NT2/D1 (cell line): ENCODE measurements at regions not wholly inside any gene's neighbourhood (a gene's known extent, or its start where the extent isn't known, plus 50 kb on each side); places are given as distances from the start of the nearest gene placed in this dataset.

ENCODE experiments used
- DNase-seq: peaks from one replicate; pipeline ENCODE4 v3.0.0-alpha.2; 2011; ENCODE audit warnings: low read depth, low spot score
- H3K27me3 ChIP-seq: 2 replicates; pipeline ENCODE4 v1.6.0; 2011; ENCODE audit warnings: mild to moderate bottlenecking; ENCODE audit not compliant: insufficient read length, insufficient read depth
- H3K36me3 ChIP-seq: 2 replicates; pipeline ENCODE4 v1.6.1; 2011; ENCODE audit warnings: mild to moderate bottlenecking, low read length, mixed read lengths; ENCODE audit not compliant: insufficient read depth, insufficient read length
- H3K4me1 ChIP-seq: 2 replicates; pipeline ENCODE4 v1.5.1; 2011; ENCODE audit not compliant: insufficient read depth, insufficient read length
- H3K4me3 ChIP-seq: 2 replicates; pipeline ENCODE4 v1.5.1; 2011; ENCODE audit warnings: low read depth; ENCODE audit not compliant: insufficient read length
- H3K9ac ChIP-seq: 2 replicates; pipeline ENCODE4 v1.6.0; 2011; ENCODE audit warnings: low read depth; ENCODE audit not compliant: insufficient read length
- H3K9me3 ChIP-seq: 2 replicates; pipeline ENCODE4 v1.5.1; 2011; ENCODE audit warnings: mild to moderate bottlenecking, low read length; ENCODE audit not compliant: insufficient read depth
- SUZ12 ChIP-seq: IDR thresholded peaks from 2 replicates; pipeline ENCODE4 v1.6.1; 2011; ENCODE audit not compliant: insufficient read length, insufficient read depth; ENCODE audit errors: extremely low read depth
- YY1 ChIP-seq: IDR thresholded peaks from 2 replicates; pipeline ENCODE4 v1.6.1; 2011; ENCODE audit not compliant: insufficient read length, insufficient read depth
- ZNF274 ChIP-seq: IDR thresholded peaks from 2 replicates; pipeline ENCODE4 v1.6.1; 2011; ENCODE audit warnings: mild to moderate bottlenecking, low read depth, low read length

DNA sequence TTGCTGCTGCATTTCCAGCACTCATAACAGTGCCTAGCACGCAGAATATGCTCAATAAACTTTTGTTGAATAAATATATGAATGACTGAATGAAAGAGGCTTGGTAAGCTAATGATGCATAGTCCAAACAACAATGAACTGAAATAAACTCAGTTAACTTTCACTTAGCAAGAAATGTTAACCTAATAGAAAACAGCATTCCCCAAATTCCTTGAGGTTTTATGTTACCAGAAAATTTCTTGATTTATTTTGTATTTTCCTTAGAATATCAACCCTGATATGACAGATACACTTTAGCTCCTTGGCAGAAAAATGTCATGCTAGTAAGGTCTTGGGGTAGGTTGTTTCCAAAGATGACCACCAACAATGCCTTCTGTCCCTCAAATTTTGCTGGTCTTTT lies 217.4 kb downstream of the KCNE4 start:
- no peaks in the 10 kb centered on the region for H3K27me3 ChIP-seq
- no peak for DNase-seq

DNA sequence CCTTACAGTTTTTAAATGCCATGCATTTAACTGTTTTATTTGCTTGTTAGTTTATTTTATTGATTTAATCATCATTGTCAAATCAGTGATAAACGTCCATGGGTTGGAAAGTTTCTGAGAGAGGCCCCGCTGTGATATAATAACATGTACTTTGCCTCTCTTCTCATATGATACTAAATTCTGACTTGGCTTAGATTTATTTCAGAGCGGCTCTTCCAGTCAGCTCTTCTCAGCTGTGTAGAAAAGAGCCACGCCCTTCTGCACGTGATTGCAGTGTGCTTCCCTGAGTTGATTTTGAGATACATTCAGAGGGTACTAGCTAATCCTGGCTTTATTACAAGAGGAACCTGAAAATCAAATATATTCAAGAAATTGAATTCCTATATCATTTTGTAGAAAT lies 218.6 kb downstream of the KCNE4 start:
- Histone ChIP-seq H3K27me3 (no peaks in the 10 kb centered on the region), H3K9me3 (no peaks in the 10 kb centered on the region), H3K4me3 (no peak overlapping the region), H3K4me1 (no peaks in the 10 kb centered on the region), H3K36me3 (no peaks in the 10 kb centered on the region), H3K9ac (no peak overlapping the region)
- no peak for TF ChIP-seq SUZ12
- TF ChIP-seq ZNF274 = no peak
- no peak for TF ChIP-seq YY1
- no peak for DNase-seq

More for the DNA sequence above, 217.4 kb downstream of the KCNE4 start:
- no peak for TF ChIP-seq ZNF274
- no peak for TF ChIP-seq SUZ12
- TF ChIP-seq YY1 = no peak
- Histone ChIP-seq H3K36me3 (no peaks in the 10 kb centered on the region), H3K9me3 (no peaks in the 10 kb centered on the region), H3K4me3 (no peak overlapping the region), H3K9ac (no peak overlapping the region), H3K4me1 (no peaks in the 10 kb centered on the region)

- H3K4me3 ChIP-seq = no peak overlapping the region
- no peaks in the 10 kb centered on the region for H3K9me3 ChIP-seq
- no peaks in the 10 kb centered on the region for H3K36me3 ChIP-seq
- H3K9ac ChIP-seq = no peak overlapping the region
- no peaks in the 10 kb centered on the region for H3K4me1 ChIP-seq
- H3K27me3 ChIP-seq = no peaks in the 10 kb centered on the region
- TF ChIP-seq YY1 = no peak
- no peak for TF ChIP-seq SUZ12
- TF ChIP-seq ZNF274 = no peak
- DNase-seq = no peak
Measured at GRCh38 chr2:223273995-223274394, 222.0 kb downstream of the KCNE4 start.

GRCh38 chr2:223282221-223282620 lies 230.2 kb downstream of the KCNE4 start:
- TF ChIP-seq ZNF274 = no peak
- no peaks in the 10 kb centered on the region for H3K4me1 ChIP-seq

DNA sequence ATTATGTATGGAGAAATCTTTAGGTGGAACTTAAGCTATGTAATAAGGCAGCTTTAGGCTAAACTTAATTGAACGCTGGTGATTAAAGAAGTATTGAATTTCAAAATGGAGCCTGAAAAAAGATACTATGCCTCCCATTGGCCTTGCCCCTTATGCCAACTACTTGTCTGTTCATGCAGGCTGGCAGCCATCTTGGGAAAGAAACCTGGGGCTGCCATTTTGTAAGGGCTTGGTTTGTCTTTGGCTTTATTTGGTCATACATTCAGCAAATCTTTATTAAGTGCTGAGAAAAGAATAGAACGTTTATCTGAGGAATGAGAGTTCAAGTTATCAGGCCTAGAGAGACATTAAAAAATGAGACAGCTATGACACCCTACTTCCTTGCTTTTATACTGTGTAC lies 231.3 kb downstream of the KCNE4 start:
- H3K4me1 ChIP-seq = no peaks in the 10 kb centered on the region
- H3K9ac ChIP-seq = no peak overlapping the region
- H3K4me3 ChIP-seq = no peak overlapping the region
- no peaks in the 10 kb centered on the region for H3K36me3 ChIP-seq
- no peak for TF ChIP-seq YY1
- TF ChIP-seq ZNF274 = no peak
- no peak for TF ChIP-seq SUZ12
- DNase-seq = no peak
- H3K27me3 ChIP-seq = no peaks in the 10 kb centered on the region
- H3K9me3 ChIP-seq = peaks cover 8% of the 10 kb centered on the region; the same call in 1 of the 2 replicates

More at GRCh38 chr2:223282221-223282620, 230.2 kb downstream of the KCNE4 start:
- Histone ChIP-seq H3K9ac (no peak overlapping the region), H3K27me3 (no peaks in the 10 kb centered on the region), H3K36me3 (no peaks in the 10 kb centered on the region), H3K9me3 (peaks cover 8% of the 10 kb centered on the region; the same call in 1 of the 2 replicates), H3K4me3 (no peak overlapping the region)
- DNase-seq = no peak

DNA sequence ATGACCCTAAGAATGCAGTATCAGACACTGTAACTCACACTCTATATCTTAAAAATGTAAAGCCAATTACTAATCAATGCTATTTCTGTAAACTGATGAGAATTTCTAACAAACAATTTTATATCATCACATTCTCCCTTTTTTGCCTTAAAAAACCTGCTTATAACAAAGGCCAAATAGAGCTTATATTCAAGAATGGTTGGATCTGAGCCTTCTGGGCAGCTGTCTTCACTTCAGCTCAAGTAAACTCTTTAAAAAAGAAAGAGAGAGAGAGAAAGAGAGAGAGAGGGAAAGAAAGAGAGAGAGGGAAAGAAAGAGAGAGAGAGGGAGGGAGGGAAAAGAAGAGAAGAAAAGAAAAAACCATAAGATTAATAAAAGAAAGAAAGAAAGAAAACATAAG lies 231.8 kb downstream of the KCNE4 start:
- no peaks in the 10 kb centered on the region for H3K27me3 ChIP-seq
- no peaks in the 10 kb centered on the region for H3K4me1 ChIP-seq
- peaks cover 8% of the 10 kb centered on the region; the same call in 1 of the 2 replicates for H3K9me3 ChIP-seq
- TF ChIP-seq SUZ12 (no peak), ZNF274 (no peak), YY1 (no peak)
- H3K9ac ChIP-seq = no peak overlapping the region
- H3K36me3 ChIP-seq = no peaks in the 10 kb centered on the region
- H3K4me3 ChIP-seq = no peak overlapping the region
- no peak for DNase-seq

DNA sequence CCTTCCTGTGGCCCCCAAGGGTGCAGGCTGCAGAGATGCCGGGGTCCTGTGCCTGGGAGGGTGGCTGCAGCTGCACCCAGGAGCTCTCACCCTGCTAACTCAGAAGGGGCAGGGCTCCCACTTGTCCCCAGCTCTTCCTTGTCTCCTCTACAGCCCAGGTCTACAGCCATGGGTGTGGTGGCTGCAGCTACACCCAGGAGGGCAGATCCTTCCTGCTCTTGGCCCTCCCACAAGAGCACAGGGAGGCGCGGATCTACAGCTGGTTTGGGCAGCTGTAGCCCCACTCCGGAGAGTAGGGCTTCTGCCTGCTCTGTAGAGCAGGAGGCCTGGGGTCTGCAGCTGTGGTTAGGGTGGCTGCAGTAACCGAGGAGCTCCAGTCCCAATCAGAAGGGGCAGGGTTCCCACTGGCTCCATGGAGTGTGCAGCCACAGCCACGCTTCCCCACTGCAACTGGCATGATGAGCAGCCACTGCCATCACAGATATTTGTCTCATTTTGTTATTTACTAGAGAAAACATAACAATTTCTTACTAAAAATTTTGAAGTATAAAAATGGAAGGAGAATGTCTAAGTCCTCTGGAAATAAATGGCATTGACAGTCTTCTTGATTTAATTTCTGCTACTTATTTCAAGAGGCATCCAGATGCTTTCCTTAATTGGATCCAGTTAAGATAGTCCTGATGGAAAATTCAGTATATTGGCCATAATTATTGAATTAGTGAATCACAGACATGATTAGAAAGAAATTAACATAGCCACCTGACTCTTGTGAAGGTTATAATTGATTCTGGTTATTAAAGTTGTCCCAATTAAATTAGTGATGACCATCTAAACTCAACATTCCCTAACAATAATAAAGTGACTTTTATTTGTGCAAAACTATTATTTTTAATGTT lies 233.6 kb downstream of the KCNE4 start:
- no peak overlapping the region for H3K4me3 ChIP-seq
- no peak for TF ChIP-seq ZNF274
- TF ChIP-seq YY1 = no peak
- TF ChIP-seq SUZ12 = no peak
- H3K9ac ChIP-seq = no peak overlapping the region
- no peaks in the 10 kb centered on the region for H3K27me3 ChIP-seq
- no peaks in the 10 kb centered on the region for H3K36me3 ChIP-seq
- DNase-seq = no peak
- H3K9me3 ChIP-seq = peaks cover 8% of the 10 kb centered on the region; the same call in 1 of the 2 replicates
- H3K4me1 ChIP-seq = no peaks in the 10 kb centered on the region
